Aorta (tissue), 5 donors: ENCODE measurements at regions not wholly inside any gene's neighbourhood (a gene's known extent, or its start where the extent isn't known, plus 50 kb on each side); places are given as distances from the start of the nearest gene placed in this dataset.

Experiments
- ATAC-seq: fragments of 200-7000 bp; cut with Tn5 transposase; one replicate; pipeline ENCODE4 v1.9.1; 2022; ENCODE audit warnings: moderate library complexity; ENCODE audit not compliant: low FRiP score
- DNase-seq, 2 donors: peaks; one replicate each; pipeline ENCODE4 v3.0.0-alpha.2; 2020
- H3K27ac ChIP-seq, 2 donors: one replicate each; pipeline ENCODE4 v1.5.1; 2013; ENCODE audit warnings: low read length in 2 of 2, mild to moderate bottlenecking in 2 of 2, moderate library complexity in 2 of 2, control low read depth in 1 of 2, inconsistent platforms in 1 of 2, low read depth in 1 of 2
- H3K27me3 ChIP-seq, 2 donors: one replicate each; pipeline ENCODE4 v1.6.1; 2013; ENCODE audit warnings: control low read depth in 1 of 2, low read length in 1 of 2, mild to moderate bottlenecking in 1 of 2, moderate library complexity in 1 of 2; ENCODE audit not compliant: insufficient read depth in 2 of 2, control insufficient read depth in 1 of 2
- H3K36me3 ChIP-seq, 2 donors: one replicate each; pipeline ENCODE4 v1.6.1; 2013; ENCODE audit warnings: control low read depth in 1 of 2, low read length in 1 of 2, mild to moderate bottlenecking in 1 of 2; ENCODE audit not compliant: insufficient read depth in 2 of 2, control insufficient read depth in 1 of 2
- H3K4me1 ChIP-seq, 2 donors: one replicate each; pipeline ENCODE4 v1.6.1; 2013; ENCODE audit warnings: low read length in 2 of 2, control low read depth in 1 of 2, mild to moderate bottlenecking in 1 of 2, moderate library complexity in 1 of 2; ENCODE audit not compliant: insufficient read depth in 2 of 2, control insufficient read depth in 1 of 2
- H3K4me3 ChIP-seq, 2 donors: one replicate each; pipeline ENCODE4 v1.5.1; 2013; ENCODE audit warnings: low read length in 2 of 2, control low read depth in 1 of 2, mild to moderate bottlenecking in 1 of 2
- H3K9me3 ChIP-seq: one replicate; pipeline ENCODE4 v1.6.1; 2013; ENCODE audit warnings: mild to moderate bottlenecking, low read length; ENCODE audit not compliant: control insufficient read depth
- WGBS, 2 donors: extraction: QIAGEN DNeasy Blood & Tissue Kit; methylation state at CpG; one replicate each; pipeline ENCODE4 v1.1.7; 2013; 5-methylcytosine and 5-hydroxymethylcytosine counted together
- intact Hi-C, 2 donors: fragments of 100-400 bp; cut with DNase I; formaldehyde crosslinking; loops; one replicate each; pipeline versions ENCODE4 v1.14.2 to v1.15.0; 2022
- donor health status: healthy with polysubstance abuse.
- donor health status: Bipolar disorder and iron deficiency.
- donor health status: DM: no; HTN: no; CAD: no.
- donor health status: DM: no; HTN: no; CAD: no.
- donor health status: DM: yes; HTN: yes; CAD: no.

GRCh38 chr12:86730233-86730632 is 474.0 kb upstream of the MGAT4C start:
- Histone ChIP-seq H3K27me3 (no peaks in the 10 kb centered on the region), H3K27ac (no peak overlapping the region), H3K9me3 (no peaks in the 10 kb centered on the region), H3K36me3 (no peaks in the 10 kb centered on the region), H3K4me3 (no peak overlapping the region), H3K4me1 (no peaks in the 10 kb centered on the region)
- intact Hi-C loops = no loop called here
- DNase-seq (no peak), ATAC-seq (no peak)
- WGBS, 2 donors = 82 to 86% methylated on average over 2 of the region's 2 CpGs

- no peak overlapping the region for H3K27ac ChIP-seq
- WGBS, 2 donors = 75 to 77% methylated on average over 1 of the region's 1 CpG
- intact Hi-C loops = no loop called here
- no peaks in the 10 kb centered on the region for H3K36me3 ChIP-seq
- no peaks in the 10 kb centered on the region for H3K9me3 ChIP-seq
- no peaks in the 10 kb centered on the region for H3K27me3 ChIP-seq
- no peaks in the 10 kb centered on the region for H3K4me1 ChIP-seq
- no peak overlapping the region for H3K4me3 ChIP-seq
- ATAC-seq (no peak), DNase-seq (no peak)
These were observed 473.5 kb upstream of the MGAT4C start for GRCh38 chr12:86729739-86730138.

- DNase-seq = no peak
- intact Hi-C loops = no loop called here
- WGBS, 2 donors = 9 to 23% methylated on average over 1 of the region's 1 CpG
- ATAC-seq = no peak
- Histone ChIP-seq H3K36me3 (no peaks in the 10 kb centered on the region), H3K4me3 (no peak overlapping the region), H3K4me1 (no peaks in the 10 kb centered on the region), H3K9me3 (no peaks in the 10 kb centered on the region), H3K27ac (no peak overlapping the region), H3K27me3 (no peaks in the 10 kb centered on the region)
These were observed 471.0 kb upstream of the MGAT4C start for GRCh38 chr12:86727160-86727559.

GRCh38 chr12:86724716-86725115 is 468.5 kb upstream of the MGAT4C start:
- ATAC-seq = no peak
- WGBS, 2 donors = 96% methylated on average over 1 of the region's 1 CpG

GRCh38 chr12:86723326-86723725 is 467.1 kb upstream of the MGAT4C start:
- WGBS, 2 donors = 92 to 98% methylated on average over 2 of the region's 2 CpGs
- Histone ChIP-seq H3K4me3 (no peak overlapping the region), H3K27me3 (no peaks in the 10 kb centered on the region), H3K36me3 (no peaks in the 10 kb centered on the region), H3K4me1 (no peaks in the 10 kb centered on the region), H3K9me3 (no peaks in the 10 kb centered on the region), H3K27ac (no peak overlapping the region)
- DNase-seq (no peak), ATAC-seq (no peak)
- intact Hi-C loops = no loop called here

More at GRCh38 chr12:86724716-86725115, 468.5 kb upstream of the MGAT4C start:
- no peak for DNase-seq
- intact Hi-C loops = no loop called here
- no peaks in the 10 kb centered on the region for H3K9me3 ChIP-seq
- no peaks in the 10 kb centered on the region for H3K4me1 ChIP-seq
- no peaks in the 10 kb centered on the region for H3K36me3 ChIP-seq
- H3K27ac ChIP-seq = no peak overlapping the region
- no peak overlapping the region for H3K4me3 ChIP-seq
- no peaks in the 10 kb centered on the region for H3K27me3 ChIP-seq

- DNase-seq (no peak), ATAC-seq (no peak)
- Histone ChIP-seq H3K9me3 (no peaks in the 10 kb centered on the region), H3K36me3 (no peaks in the 10 kb centered on the region), H3K4me1 (no peaks in the 10 kb centered on the region), H3K27ac (no peak overlapping the region), H3K4me3 (no peak overlapping the region), H3K27me3 (no peaks in the 10 kb centered on the region)
- intact Hi-C loops = no loop called here
- 92 to 94% methylated on average over 5 of the region's 5 CpGs for WGBS, 2 donors
These were observed 465.7 kb upstream of the MGAT4C start for GRCh38 chr12:86721713-86722397.

GRCh38 chr12:86719381-86719780 is 463.2 kb upstream of the MGAT4C start:
- no peak for DNase-seq
- H3K27ac ChIP-seq = no peak overlapping the region
- ATAC-seq = no peak
- no peaks in the 10 kb centered on the region for H3K36me3 ChIP-seq
- intact Hi-C loops = no loop called here
- H3K27me3 ChIP-seq = no peaks in the 10 kb centered on the region
- H3K4me1 ChIP-seq = no peaks in the 10 kb centered on the region
- no peak overlapping the region for H3K4me3 ChIP-seq
- H3K9me3 ChIP-seq = no peaks in the 10 kb centered on the region
- 94 to 97% methylated on average over 1 of the region's 1 CpG for WGBS, 2 donors

- intact Hi-C loops = no loop called here
- Histone ChIP-seq H3K36me3 (no peaks in the 10 kb centered on the region), H3K4me1 (no peaks in the 10 kb centered on the region), H3K4me3 (no peak overlapping the region), H3K27ac (no peak overlapping the region), H3K27me3 (no peaks in the 10 kb centered on the region), H3K9me3 (no peaks in the 10 kb centered on the region)
- DNase-seq (no peak), ATAC-seq (no peak)
These were observed 456.9 kb upstream of the MGAT4C start for GRCh38 chr12:86713121-86713520.

- H3K27ac ChIP-seq = no peak overlapping the region
- H3K9me3 ChIP-seq = no peaks in the 10 kb centered on the region
- intact Hi-C loops = no loop called here
- no peaks in the 10 kb centered on the region for H3K27me3 ChIP-seq
- WGBS, 2 donors = 22 to 24% methylated on average over 4 of the region's 4 CpGs
- no peaks in the 10 kb centered on the region for H3K36me3 ChIP-seq
- DNase-seq = no peak
- peak; percentile 70 for ATAC-seq
- H3K4me1 ChIP-seq = no peaks in the 10 kb centered on the region
- no peak overlapping the region for H3K4me3 ChIP-seq
These were observed 456.2 kb upstream of the MGAT4C start for GRCh38 chr12:86712425-86712843.
